ENCODE measurements at regions not wholly inside any gene's neighbourhood (a gene's known extent, or its start where the extent isn't known, plus 50 kb on each side); places are given as distances from the start of the nearest gene placed in this dataset.

DNA sequence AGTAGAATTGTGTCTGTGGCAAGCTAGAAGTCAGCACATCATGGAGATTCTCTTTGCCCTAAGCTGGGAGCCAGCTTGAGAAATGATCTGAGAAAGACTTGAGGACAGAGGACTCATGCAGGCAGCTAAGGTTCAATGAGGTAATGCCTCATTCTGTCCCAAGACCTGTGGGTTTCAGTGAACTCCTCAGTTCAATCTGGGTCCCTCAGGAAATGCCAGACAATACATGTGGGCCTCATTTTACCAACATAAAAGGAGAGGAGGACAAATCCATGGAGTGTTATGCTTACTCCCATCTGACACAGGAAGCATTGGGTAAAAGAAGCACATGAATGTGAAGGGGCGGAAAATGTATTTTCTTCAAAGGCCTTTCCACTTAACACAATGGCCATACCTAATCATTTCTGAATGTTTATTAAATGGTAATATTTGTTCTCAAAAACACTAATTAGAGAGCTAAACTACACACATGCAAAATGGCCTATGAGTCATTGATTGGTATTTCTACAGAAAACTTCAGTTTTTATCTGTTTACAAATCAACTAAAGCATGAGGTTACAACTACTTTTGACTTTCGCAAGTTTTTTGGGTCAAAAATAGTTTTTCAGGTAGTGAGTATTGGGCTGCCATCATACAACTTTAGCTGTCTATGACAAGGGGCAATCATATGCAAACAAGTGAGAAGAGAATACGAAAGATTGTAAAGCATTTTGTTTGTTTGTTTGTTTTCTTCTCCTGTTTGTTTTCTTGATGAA is 205.3 kb downstream of the CHRM2 start:
- H3K9ac ChIP-seq (ENCODE audit: low read length): no peak overlapping the region
- H3K36me3 ChIP-seq (ENCODE audit: control insufficient read depth, insufficient read depth, low read length): no peaks in the 10 kb centered on the region
- no peak overlapping the region for H3K4me3 ChIP-seq (ENCODE audit: low read length)

More for the DNA sequence above, 205.3 kb downstream of the CHRM2 start:
- H3K27me3 ChIP-seq (ENCODE audit: control insufficient read depth, insufficient read depth, low read length): no peaks in the 10 kb centered on the region
- peaks cover 2% of the 10 kb centered on the region for H3K4me1 ChIP-seq (ENCODE audit: control insufficient read depth, insufficient read depth, low read length)
- H3K27ac ChIP-seq (ENCODE audit: low read depth, low read length): no peak overlapping the region
